KMS-11 (cell line): ENCODE measurements at regions not wholly inside any gene's neighbourhood (a gene's known extent, or its start where the extent isn't known, plus 50 kb on each side); places are given as distances from the start of the nearest gene placed in this dataset.
"Not testable (repeated sequence)": the region's sequence is repeated elsewhere in the genome, so short reads cannot be mapped to it uniquely, and the experiment has no call there.

Source experiments
- H2AFZ ChIP-seq: fragments of 200-600 bp; sonication (generic); 2 replicates; pipeline ENCODE4 v1.6.1; 2016; ENCODE audit warnings: antibody characterized with exemption, mixed run types, low read depth
- H3K27ac ChIP-seq: fragments of 200-600 bp; sonication (generic); 2 replicates; pipeline ENCODE4 v1.6.1; 2016; ENCODE audit warnings: mild to moderate bottlenecking, mixed run types
- H3K27me3 ChIP-seq: fragments of 200-600 bp; sonication (generic); 2 replicates; pipeline ENCODE4 v1.6.1; 2017; ENCODE audit warnings: mild to moderate bottlenecking, low read depth, mixed run types, moderate library complexity; ENCODE audit not compliant: insufficient read depth
- H3K36me3 ChIP-seq: fragments of 200-600 bp; sonication (generic); 2 replicates; pipeline ENCODE4 v1.6.1; 2017; ENCODE audit warnings: mild to moderate bottlenecking, mixed run types; ENCODE audit not compliant: insufficient read depth
- H3K4me1 ChIP-seq: fragments of 200-600 bp; sonication (generic); 2 replicates; pipeline ENCODE4 v1.6.1; 2016; ENCODE audit warnings: mild to moderate bottlenecking, low read depth, mixed run types; ENCODE audit not compliant: poor library complexity, severe bottlenecking
- H3K4me2 ChIP-seq: fragments of 200-600 bp; sonication (generic); 2 replicates; pipeline ENCODE4 v1.7.0; 2016; ENCODE audit warnings: mild to moderate bottlenecking, mixed run types
- H3K4me3 ChIP-seq: fragments of 200-600 bp; sonication (generic); IDR thresholded peaks from 2 replicates; pipeline ENCODE4 v1.6.1; 2017; ENCODE audit warnings: low read depth, low read length, mixed read lengths; ENCODE audit not compliant: insufficient read depth
- H3K79me2 ChIP-seq: fragments of 200-600 bp; sonication (generic); 2 replicates; pipeline ENCODE4 v1.6.1; 2016; ENCODE audit warnings: low read depth, mixed run types; ENCODE audit not compliant: insufficient read depth
- H3K9ac ChIP-seq: fragments of 200-600 bp; sonication (generic); 2 replicates; pipeline ENCODE4 v1.6.1; 2016; ENCODE audit warnings: mild to moderate bottlenecking, mixed run types
- H4K20me1 ChIP-seq: fragments of 200-600 bp; sonication (generic); 2 replicates; pipeline ENCODE4 v1.6.1; 2016; ENCODE audit warnings: mild to moderate bottlenecking, mixed run types; ENCODE audit not compliant: insufficient read depth
- CTCF ChIP-seq: fragments of 200-600 bp; sonication (generic); conservative IDR thresholded peaks from 2 replicates; pipeline ENCODE4 v1.6.1; 2017; ENCODE audit warnings: low read depth, mild to moderate bottlenecking, antibody characterized with exemption, low read length, moderate library complexity, mixed read lengths

DNA sequence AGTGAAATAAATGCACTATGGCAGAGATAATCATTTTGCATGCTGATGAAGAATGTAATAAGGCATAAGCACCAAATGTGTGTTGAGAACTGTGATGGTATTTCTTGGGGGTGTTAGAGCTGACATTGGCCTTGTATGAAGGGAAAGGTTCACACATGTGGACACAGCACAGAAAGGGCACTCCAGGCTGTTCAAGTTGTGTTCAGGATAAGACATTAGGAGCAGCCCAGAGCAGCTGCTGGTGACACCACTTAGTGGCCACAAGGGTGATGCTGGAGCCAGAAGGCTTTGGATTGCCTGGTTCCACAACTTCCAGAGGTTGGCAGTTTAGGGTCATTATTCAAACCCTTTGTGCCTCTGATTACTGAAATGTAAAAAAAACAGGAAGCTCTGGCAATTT is 155.4 kb downstream of the GOLGA6L6 start:
- TF ChIP-seq CTCF, result no peak

DNA sequence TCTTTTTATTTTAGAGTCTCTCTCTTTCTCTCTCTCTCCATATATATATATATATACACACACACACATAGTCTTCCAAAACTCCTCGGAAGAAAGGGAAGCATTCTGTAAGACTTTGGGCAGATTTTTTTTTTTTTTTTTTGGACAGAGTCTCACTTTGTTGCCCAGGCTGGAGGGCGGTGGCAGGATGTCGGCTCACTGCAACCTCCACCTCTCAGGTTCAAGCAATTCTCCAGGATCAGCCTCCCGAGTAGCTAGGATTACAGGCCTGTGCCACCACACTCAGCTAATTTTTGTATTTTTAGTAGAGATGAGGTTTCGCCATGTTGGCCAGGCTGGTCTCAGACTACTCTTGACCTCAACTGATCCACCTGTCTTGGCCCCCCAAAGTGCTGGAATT is 161.4 kb downstream of the GOLGA6L6 start:
- H3K27ac ChIP-seq, H3K4me1 ChIP-seq, H2AFZ ChIP-seq, H3K4me2 ChIP-seq, H3K36me3 ChIP-seq, H3K4me3 ChIP-seq, H3K79me2 ChIP-seq, H3K9ac ChIP-seq, H4K20me1 ChIP-seq, H3K27me3 ChIP-seq: not testable (repeated sequence)

More for the DNA sequence above, 155.4 kb downstream of the GOLGA6L6 start:
- Histone ChIP-seq H3K4me3 (no peak overlapping the region), H3K27ac (no peak overlapping the region), H2AFZ (no peak overlapping the region), H4K20me1 (no peaks in the 10 kb centered on the region), H3K79me2 (no peaks in the 10 kb centered on the region), H3K27me3 (no peaks in the 10 kb centered on the region), H3K4me2 (no peak overlapping the region), H3K36me3 (no peaks in the 10 kb centered on the region), H3K4me1 (no peaks in the 10 kb centered on the region), H3K9ac (no peak overlapping the region)

DNA sequence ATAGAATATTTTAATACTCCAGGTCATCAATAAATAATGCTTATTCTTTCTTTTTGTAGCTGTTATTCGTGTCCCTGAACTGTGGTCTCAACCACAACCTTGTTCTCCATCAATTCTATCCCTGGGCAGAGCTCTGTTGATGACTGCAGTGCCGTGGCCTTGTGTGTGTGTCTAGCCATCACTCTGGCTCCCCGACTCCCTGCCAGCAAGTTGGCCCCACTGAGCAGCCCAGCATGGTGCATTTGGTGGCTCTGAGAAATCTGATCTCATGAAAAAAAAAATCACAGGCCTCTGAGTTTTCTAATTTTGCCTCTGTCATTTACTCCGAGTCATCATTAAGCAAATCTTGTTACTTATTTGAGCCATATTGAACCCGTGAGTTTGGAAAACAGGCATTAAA is 164.7 kb downstream of the GOLGA6L6 start:
- no peak for TF ChIP-seq CTCF
- Histone ChIP-seq H3K27me3 (no peaks in the 10 kb centered on the region), H3K36me3 (no peaks in the 10 kb centered on the region), H3K4me1 (no peaks in the 10 kb centered on the region), H2AFZ (no peak overlapping the region), H4K20me1 (no peaks in the 10 kb centered on the region), H3K4me2 (no peak overlapping the region), H3K27ac (no peak overlapping the region), H3K4me3 (no peak overlapping the region), H3K79me2 (no peaks in the 10 kb centered on the region), H3K9ac (no peak overlapping the region)

GRCh38 chr15:20372416-20372815 is 169.2 kb downstream of the GOLGA6L6 start:
- not testable (repeated sequence) for H3K79me2 ChIP-seq, H3K27me3 ChIP-seq, H3K4me3 ChIP-seq, H3K9ac ChIP-seq, H3K4me2 ChIP-seq, H3K4me1 ChIP-seq, H3K27ac ChIP-seq, H3K36me3 ChIP-seq, H2AFZ ChIP-seq, H4K20me1 ChIP-seq

DNA sequence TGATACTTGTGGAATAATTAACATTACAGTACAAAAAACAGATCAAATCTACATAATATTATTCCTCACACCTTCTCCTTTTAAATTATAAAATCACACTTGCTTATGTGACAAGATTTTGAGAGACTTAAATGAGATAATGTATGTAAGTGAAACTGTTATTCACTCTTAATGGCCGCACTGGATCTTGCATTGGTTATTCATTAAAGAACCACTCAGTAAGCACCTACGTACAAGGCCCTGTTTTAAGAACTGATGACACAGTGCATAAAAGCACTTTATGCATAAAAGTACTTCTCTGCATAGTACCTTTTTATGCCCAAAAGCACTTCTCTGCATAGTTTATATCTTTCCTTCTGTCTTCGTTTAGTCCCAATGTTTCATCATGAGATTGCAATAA is 172.1 kb downstream of the GOLGA6L6 start:
- Histone ChIP-seq H3K4me2 (no peak overlapping the region), H3K4me3 (no peak overlapping the region), H3K36me3 (no peaks in the 10 kb centered on the region), H2AFZ (no peak overlapping the region), H3K9ac (no peak overlapping the region), H3K79me2 (no peaks in the 10 kb centered on the region), H3K27me3 (no peaks in the 10 kb centered on the region), H4K20me1 (no peaks in the 10 kb centered on the region), H3K4me1 (no peaks in the 10 kb centered on the region), H3K27ac (no peak overlapping the region)
- TF ChIP-seq CTCF, result no peak
